Breast epithelium (tissue), 3 donors: ENCODE measurements at regions not wholly inside any gene's neighbourhood (a gene's known extent, or its start where the extent isn't known, plus 50 kb on each side); places are given as distances from the start of the nearest gene placed in this dataset.

Source experiments
- CTCF ChIP-seq, 3 donors: fragments of 450-650 bp; IDR thresholded peaks; one replicate each; pipeline ENCODE4 v1.5.1; 2016 to 2017; ENCODE audit warnings: antibody characterized with exemption in 3 of 3, mild to moderate bottlenecking in 3 of 3, moderate library complexity in 3 of 3
- POLR2A ChIP-seq: fragments of 450-650 bp; IDR thresholded peaks from one replicate; pipeline ENCODE4 v1.6.1; 2016; ENCODE audit warnings: antibody characterized with exemption, mild to moderate bottlenecking, moderate library complexity

- TF ChIP-seq CTCF (IDR thresholded peaks at IDR 0.05): no peak
- no peak for TF ChIP-seq POLR2A
Measured at GRCh38 chr5:68771221-68771620, 322.6 kb upstream of the SLC30A5 start.
